HG03025 (cell line): ENCODE measurements at regions not wholly inside any gene's neighbourhood (a gene's known extent, or its start where the extent isn't known, plus 50 kb on each side); places are given as distances from the start of the nearest gene placed in this dataset.
"Not testable (repeated sequence)": the region's sequence is repeated elsewhere in the genome, so short reads cannot be mapped to it uniquely, and the experiment has no call there.

Experiments
- ATAC-seq: cut with Tn5 transposase; IDR thresholded peaks from one replicate; pipeline ENCODE4 v1.9.1; 2021; ENCODE audit warnings: mild to moderate bottlenecking, moderate library complexity; ENCODE audit not compliant: unreplicated experiment, low FRiP score

GRCh38 chr15:69751566-69751965 lies 298.9 kb downstream of the RPLP1 start:
- ATAC-seq: no peak

DNA sequence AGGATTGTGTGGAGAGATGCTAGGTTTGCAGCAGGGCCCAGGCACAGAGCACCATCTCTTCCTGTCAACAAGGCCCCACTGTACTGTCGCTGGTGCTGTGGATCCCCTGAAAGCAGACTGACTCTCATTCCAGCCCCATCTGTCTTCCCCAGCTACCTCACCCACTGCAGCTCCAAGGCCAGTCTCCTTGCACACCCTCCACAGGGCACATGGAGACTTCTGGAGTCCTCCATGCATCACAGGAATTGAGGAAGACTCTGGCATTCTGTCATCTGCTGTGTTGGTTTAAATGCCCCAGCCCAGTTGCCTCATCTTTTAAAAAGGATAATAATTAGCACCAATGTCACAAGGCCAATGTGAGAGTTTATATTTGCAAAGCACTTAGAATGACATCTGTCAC lies 301.2 kb downstream of the RPLP1 start:
- no peak for ATAC-seq

- no peak for ATAC-seq
Observed at GRCh38 chr15:69754313-69754712, 301.7 kb downstream of the RPLP1 start.

GRCh38 chr15:69755551-69756310 lies 303.1 kb downstream of the RPLP1 start:
- ATAC-seq: peak; percentile 65

DNA sequence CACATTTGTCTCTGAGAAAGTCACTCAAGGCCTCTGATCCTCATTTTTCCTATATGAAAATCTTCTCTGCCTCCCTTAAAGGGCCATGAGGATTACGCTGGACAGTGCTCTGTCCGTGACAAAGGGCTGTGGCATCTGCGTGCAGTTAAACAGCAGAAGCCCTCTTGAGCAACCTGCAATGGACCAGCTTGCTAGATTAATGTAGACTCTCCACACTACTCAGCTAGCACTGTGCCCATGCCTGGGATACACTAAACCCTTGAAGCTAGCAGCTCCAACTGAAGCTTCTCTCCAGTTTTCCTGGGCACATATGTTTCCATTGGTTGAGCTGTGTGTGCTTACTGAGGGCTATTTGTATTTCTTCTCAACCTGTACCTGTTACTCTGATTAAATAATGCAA lies 303.8 kb downstream of the RPLP1 start:
- ATAC-seq: no peak

DNA sequence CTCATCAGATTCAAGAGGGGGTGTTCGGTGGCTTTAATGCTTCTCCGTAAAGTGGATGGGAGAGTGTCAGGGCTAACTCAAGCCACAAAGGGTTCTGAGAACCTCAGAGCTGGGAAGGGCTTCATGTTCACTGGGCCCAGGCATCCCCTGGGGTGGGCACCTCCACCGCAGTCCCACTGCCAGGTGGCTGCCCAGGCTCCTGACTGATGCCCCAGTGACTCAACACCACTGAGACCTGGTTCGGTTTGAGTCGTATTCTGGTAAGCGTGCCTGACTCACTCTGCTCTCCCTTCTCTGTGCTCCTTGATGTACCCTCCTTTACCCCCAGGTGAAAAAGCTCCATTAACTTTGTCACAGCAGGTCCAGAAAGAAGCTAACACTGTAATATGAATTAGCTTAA lies 304.6 kb downstream of the RPLP1 start:
- ATAC-seq: no peak

GRCh38 chr15:69758291-69758771 lies 305.7 kb downstream of the RPLP1 start:
- no peak for ATAC-seq

DNA sequence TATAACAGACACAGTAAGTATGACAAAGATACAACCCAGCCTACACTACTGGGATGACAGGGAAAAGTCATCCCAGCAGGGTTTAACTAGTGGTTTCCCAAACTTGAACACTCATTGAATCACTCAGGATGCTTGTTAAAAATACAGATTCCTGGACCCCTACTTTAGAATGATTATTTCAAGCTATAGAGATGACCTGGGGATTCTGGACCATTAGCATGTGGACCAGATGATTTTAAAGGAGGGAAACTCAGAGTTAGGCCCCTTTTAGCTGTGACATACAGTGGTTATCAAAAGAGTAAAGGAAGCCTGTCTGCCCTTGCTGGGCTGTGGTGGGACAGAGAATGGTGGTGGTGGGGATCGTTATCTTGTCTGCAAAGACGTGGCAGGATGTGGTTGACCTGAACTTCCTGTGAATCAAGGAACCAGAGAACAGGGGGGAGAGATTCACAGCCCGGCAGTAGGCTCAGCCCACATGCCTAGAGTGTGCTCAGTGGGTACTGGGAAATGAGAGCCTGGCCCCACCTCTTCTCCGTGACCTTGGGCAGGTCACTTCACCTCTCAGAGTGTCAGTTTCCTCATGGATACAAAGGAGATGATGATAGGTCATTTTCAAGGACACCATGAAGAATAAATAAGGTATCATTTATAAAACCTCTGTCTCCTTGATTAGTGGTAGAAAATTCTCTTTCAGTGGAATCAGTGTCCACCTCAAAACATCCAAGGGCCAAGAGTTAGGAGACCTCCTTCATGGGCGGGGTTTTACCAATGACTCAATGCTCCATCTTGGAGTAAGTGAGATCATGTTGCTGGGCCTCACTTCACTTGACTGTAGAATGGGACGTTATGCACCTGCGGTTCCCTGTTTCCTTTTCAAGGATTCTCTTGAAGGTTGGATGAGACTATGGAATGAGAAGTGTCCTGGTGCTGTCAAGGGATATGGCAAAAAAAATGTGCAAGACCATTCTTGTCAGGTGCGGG lies 306.5 kb downstream of the RPLP1 start:
- ATAC-seq: peak; percentile 39

- no peak for ATAC-seq
Observed at GRCh38 chr15:69760258-69760845, 307.7 kb downstream of the RPLP1 start.

DNA sequence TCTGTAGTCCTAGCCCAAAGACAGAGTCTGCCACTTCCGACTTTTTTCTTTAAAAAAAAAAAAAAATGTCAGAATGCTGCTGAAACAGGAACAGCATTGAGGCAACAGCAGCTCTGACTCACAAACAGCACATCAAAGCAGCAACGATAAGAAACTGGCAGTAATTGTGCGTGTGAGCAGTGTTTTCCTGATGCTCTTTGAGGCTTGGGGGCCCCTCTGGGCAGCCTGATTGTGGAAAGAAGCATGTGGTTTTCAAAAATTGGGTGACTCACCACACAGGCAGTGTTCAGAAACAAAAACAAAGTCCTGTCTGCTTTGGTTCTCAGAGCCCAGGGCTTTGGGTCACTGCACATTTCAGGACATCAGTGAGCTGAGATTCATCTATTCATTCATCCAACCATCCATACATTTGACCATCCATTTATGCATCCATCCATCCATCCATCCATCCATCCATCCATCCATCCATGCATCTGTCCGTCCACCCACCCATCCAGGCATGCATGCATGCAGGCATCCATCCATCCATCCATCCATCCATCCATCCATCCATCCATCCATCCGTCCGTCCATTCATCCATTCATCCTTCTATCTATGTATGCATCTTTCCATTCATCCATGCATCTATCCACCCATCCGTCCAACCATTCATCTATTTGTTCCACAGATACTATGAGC lies 308.4 kb downstream of the RPLP1 start:
- no peak for ATAC-seq

GRCh38 chr15:69762373-69763148 lies 309.9 kb downstream of the RPLP1 start:
- ATAC-seq: no peak

DNA sequence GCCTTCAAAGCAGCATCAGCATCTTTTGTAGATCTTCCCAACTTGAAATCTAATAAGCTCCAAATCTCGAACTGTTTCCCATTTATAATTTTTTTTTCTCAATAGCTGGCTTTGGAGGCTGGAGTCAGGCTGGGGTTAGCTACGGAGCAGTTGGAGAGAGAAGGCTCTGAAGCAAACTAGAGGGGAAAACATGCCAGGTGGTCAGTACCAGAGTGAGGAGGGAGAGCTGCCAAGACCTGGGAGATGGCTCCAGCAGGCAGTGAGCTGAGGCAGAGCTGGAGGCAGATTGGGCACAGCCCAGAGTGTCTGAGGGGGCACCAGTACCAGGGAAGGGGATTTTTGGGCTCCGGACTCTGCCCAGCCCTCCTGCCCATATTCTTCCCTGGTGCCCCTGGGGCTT lies 311.2 kb downstream of the RPLP1 start:
- ATAC-seq: no peak

GRCh38 chr15:69766156-69766555 lies 313.5 kb downstream of the RPLP1 start:
- ATAC-seq: no peak

- no peak for ATAC-seq
Observed at GRCh38 chr15:69767191-69767590, 314.6 kb downstream of the RPLP1 start.

- not testable (repeated sequence) for ATAC-seq
Observed at GRCh38 chr15:69769336-69769735, 316.7 kb downstream of the RPLP1 start.

GRCh38 chr15:69774258-69774657 lies 321.6 kb downstream of the RPLP1 start:
- not testable (repeated sequence) for ATAC-seq

GRCh38 chr15:69774711-69775110 lies 322.1 kb downstream of the RPLP1 start:
- not testable (repeated sequence) for ATAC-seq

DNA sequence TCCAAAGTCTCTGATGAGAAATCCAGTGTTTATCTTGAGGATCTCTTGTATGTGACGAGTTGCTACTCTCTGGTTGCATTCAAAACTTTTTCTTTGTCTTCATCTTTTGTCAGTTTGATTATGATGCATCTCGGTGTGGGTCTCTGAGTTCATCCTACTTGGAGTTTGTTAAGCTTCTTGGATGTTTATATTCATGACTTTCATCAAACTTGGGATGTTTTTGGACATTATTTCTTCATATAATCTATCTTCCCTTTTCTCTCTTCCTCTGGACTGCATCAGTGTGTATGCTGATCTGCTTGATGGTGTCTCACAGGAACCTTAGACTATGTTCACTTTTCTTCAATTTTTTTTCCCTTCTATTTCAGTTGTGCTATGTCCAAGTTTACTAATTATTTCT lies 320.4 kb downstream of the TLE3 start:
- no peak for ATAC-seq

- no peak for ATAC-seq
Observed at GRCh38 chr15:69780374-69780773, 317.3 kb downstream of the TLE3 start.

DNA sequence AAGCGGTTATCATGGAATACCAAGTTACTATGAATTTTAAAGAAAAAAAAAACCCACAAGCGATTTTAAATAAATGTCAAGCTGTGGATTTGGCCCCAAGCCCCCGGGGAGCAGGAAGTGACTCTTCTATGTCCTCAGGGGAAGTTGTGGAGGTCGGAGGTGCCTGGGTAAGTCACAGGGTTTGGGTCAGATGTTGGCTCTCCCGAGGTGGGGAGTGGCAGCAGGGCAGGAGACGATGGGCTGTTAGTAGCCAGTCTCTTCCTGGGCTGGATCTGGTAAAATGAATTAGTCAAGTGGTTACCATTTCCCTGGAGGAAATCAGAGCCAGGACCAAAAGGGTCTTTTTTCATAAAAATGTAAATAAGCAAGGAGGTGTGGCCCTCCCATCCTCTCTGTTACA lies 316.7 kb downstream of the TLE3 start:
- ATAC-seq: no peak
